ENCODE measurements at regions not wholly inside any gene's neighbourhood (a gene's known extent, or its start where the extent isn't known, plus 50 kb on each side); places are given as distances from the start of the nearest gene placed in this dataset.
"Not testable (repeated sequence)": the region's sequence is repeated elsewhere in the genome, so short reads cannot be mapped to it uniquely, and the experiment has no call there.

DNA sequence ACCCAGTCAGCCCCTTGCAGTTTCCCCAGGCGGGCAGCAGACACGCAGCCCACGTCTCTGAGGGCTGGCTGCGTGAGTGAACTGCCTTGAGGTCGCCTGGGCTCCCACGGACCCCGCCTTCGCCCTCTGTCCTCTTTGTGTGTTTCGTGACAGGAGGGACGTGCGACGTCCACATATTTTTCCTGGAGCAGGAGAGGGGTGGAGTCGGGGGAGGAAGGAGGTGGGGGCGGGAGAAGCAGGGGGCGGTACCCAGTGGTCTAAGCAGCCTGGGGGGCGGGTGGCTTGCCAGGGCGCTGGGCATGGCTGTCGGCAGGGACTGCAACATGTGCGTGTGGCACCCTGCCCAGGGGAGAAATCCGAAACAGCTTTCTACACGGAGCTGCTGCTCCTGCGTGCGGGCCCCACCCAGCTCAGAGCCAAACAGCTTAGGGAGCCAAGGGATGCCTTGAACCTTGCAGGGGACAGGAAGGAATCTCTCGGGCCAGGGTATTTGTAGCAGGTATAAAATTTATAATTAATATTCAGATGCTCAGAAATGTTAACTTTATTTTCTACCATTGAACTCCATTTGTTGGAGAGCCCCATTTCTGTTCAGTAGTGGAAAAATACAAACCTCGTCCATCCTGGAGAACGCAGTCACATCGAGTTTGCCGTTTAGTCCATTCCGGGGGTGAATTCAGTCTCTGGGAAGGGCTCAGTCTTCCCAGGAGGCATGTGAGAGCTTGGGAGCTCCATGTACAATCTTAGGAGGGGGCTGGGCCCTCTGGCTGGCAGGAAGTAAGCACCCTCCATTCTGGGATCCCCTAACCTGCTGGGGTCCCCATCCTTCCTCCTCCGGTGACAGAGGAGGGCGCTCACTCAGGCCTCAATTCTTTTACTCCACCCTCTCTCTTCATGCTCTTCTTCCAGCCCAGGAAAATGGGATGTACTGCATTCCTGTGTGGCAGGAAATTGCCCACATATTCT is 79.1 kb upstream of the MEF2A start:
- peak; percentile 94 for DNase-seq

GRCh38 chr15:99487337-99487730 is 78.5 kb upstream of the MEF2A start:
- DNase-seq: no peak

DNA sequence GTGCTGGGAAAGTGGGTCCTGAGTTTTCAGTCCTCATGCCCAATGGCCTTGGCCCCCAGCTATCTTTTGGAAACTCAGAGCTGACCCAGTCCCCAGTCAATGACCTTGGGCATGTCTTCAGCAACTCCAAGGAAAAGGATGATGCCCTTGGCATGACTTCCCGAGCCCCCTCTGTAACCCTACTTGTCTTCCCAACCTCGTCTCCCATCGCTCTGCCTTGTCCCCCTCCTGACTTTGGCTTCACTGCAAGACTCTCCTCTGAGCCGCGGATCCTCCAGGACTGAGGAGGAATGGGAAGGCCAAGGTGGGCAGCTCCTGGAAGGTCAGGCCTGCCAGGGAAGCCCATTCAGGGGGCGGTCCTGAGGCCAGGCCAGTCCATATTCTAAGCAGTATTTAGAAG is 73.5 kb upstream of the MEF2A start:
- no peak for DNase-seq

- no peak for DNase-seq
Observed at GRCh38 chr15:99492716-99493115, 73.1 kb upstream of the MEF2A start.

DNA sequence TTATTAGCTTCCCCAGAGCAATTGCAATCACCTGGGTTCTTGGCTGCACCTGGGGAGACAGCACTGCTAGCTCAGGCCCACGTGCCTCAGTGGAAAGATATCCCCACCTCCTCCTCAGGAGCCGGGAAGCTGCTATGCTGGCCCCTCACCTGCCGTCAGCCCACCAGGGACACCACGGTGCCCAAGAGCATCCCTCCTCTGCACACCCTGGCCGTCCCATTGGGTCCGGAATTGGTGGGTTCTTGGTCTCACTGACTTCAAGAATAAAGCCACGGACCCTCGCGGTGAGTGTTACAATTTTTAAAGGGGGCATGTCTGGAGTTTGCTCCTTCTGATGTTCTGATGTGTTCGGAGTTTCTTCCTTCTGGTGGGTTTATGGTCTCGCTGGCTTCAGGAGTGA is 72.3 kb upstream of the MEF2A start:
- DNase-seq: no peak

DNA sequence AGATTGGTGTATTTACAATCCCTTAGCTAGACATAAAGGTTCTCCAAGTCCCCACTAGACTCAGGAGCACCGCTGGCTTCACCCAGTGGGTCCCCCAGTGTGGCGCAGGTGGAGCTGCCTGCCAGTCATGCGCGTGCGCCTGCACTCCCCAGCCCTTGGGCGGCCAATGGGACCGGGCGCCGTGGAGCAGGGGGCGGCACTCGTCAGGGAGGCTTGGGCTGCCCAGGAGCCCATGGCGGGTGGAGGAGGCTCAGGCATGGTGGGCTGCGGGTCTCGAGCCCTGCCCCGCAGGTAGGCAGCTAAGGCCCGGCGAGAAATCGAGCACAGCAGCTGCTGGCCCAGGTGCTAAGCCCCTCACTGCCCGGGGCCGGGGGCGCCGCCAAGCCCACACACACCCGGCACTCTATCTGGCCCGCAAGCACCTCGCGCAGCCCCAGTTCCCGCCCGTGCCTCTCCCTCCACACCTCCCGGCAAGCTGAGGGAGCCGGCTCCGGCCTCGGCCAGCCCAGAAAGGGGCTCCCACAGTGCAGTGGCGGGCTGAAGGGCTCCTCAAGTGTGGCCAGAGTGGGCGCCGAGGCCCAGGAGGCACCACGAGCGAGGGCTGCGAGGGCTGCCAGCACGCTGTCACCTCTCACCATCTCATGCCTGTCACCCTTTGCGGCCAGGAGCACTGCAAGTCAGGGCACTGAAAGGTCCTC is 71.1 kb upstream of the MEF2A start:
- DNase-seq: not testable (repeated sequence)

GRCh38 chr15:99495430-99496301 is 70.1 kb upstream of the MEF2A start:
- no peak for DNase-seq

DNA sequence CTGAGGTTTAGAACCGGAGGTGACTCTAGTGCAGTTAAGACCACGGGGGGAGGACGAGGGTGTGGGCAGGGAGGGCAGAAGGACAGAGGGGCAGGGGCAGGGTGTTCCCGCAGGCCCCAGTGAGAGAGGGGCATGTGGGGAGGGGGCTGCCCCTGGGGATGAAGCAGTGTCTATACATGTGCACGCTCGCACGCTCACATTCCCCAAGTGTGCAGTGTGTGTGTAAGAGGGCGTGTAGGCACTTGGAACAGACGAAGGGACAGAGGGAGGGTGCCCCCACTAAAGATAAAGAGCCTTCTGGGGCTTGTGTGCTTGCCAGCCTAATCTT is 69.5 kb upstream of the MEF2A start:
- no peak for DNase-seq

GRCh38 chr15:99502182-99502581 is 63.6 kb upstream of the MEF2A start:
- no peak for DNase-seq

GRCh38 chr15:99502661-99503060 is 63.1 kb upstream of the MEF2A start:
- no peak for DNase-seq

DNA sequence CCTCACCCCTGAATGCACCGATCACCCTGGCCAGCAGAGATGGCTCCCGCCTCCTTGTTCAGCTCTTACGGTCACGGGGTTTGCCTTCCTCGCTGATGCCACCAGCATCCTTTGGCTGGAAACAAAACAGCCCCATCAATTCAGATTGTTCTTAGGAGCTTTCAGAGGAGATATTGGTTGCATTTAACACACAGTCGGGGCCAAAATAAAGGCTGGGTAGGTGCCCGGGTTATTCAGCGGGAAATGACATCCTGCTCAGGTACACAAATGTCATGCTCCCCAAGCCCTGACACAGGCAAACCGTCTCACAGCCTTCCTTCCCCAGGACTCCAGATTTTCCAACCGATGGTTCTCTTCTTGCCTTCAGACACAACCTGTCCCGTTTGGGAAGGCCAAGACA is 62.4 kb upstream of the MEF2A start:
- no peak for DNase-seq

DNA sequence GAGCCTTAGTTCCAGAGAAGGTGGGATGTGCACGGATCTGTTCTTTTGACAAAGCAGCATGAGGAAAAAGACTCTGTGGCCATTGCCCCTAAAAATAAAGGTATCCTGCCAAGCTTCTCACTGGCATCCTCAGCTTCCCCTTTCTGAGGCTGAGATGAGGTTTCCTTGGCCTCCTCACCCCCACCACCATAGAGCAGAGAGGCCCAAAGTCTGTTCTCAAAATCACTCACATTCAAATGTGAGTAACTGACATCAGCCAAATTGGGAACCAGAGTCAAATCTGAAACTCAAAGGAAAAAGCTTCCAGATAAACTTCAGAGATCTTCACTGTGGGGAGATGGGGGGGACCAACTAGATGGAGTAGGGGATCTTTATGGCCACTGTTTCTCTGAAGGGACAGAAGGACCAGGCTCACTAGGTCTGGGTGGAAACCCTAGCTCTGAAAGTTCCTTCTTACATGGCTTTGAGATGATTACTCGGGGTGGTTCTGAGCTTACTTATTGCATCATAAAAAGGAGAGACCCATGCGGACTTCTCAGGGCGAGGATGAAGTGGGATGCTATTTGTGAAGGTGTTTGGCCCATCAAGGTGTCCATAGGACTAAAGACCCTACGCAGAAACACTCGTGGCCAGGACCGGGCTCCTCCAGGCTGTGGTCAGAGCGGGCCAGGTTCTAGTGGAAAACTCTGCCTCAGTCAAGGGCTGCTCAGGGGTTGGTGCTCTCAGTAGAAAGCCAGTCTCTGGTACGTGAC is 61.5 kb upstream of the MEF2A start:
- DNase-seq: no peak

DNA sequence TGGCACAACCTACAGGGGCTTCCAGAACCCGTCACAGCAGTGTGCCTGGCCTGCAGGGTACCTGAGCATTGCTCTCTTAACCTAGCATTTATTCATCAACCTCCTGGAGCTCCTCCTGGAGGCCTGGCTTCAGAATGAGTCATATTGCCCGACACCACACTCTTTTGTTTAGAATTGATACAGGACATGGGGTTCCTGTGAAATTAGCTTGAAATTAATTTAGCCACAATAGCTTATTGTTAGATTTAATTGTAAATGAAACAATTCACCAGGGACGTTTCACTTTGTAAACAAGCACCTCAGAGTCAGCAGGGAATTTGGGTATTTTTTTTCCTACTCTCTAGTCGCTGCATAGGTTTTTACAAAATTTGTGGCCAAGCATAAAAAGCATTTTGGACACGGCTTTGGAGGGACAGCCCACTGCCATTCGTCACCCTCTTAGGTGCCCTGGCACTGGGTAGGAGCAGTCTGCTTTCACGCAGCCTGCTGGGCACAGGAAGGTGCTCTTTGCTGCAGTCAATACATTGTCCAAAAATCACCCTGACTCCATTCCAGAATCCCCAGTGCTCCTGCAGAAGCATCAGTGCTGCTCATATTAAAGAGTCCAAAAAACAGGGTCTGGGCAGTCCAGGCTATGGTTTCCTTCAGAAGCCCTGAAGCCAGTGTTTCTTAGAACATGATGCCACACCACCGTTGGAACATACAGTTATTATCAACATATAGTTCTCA is 60.8 kb upstream of the MEF2A start:
- no peak for DNase-seq

DNA sequence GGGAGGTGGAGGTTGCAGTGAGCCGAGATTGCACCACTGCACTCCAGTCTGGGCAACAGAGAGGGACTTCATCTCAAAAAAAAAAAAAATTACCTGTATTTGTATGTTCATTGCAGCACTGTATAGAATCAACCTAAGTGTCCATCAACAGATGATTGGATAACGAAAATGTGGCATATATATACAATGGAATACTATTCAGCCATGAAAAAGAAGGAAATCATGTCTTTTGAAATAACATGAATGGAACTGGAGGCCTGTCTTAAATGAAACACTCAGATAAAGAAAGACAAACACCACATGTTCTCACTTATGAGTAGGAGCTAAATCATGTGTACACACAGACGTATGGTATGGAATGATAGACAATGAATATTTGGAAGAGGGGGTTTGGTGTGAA is 59.4 kb upstream of the MEF2A start:
- DNase-seq: peak; percentile 4

- DNase-seq: peak; percentile 1
Observed at GRCh38 chr15:99507016-99507503, 58.7 kb upstream of the MEF2A start.

DNA sequence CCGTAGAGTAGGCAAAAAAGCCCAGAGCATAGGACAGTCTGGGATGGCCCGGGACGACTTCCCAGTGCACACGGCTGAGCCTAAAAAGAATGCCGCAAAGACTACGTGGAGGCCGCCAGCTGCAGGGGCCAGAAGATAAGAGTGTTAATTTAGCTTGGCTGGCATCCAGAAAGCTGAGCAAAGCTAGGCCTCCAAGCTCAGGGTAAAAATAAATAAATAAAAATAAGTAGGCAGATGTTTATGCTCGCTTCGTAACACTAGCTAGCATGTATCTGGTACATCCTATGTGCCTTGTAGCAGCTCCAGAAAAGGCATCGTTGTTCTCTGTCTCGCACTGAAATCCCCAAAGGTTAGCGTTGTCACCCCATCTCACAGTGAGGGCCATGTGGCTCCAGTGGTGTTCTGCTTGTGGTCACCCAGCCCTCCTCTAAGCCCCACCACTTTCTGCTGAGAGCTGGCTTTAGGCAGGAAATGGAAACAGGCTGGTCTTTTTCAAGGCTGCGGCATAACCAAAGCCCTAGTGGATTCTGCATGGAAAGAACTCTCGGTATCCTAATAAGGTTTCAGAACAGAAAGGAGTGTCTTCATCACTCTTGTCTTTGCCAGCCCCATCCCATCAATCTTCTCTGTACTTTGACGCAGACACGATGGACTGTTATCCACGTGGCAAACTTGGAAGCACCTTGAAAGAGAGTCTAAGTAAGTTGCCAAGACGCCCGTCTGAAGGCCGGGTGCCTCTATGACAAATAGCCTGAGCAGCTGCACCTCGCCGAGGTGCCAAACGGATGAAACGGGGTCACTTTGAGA is 58.1 kb upstream of the MEF2A start:
- DNase-seq: peak; percentile 62

GRCh38 chr15:99508311-99508645 is 57.5 kb upstream of the MEF2A start:
- DNase-seq: no peak

DNA sequence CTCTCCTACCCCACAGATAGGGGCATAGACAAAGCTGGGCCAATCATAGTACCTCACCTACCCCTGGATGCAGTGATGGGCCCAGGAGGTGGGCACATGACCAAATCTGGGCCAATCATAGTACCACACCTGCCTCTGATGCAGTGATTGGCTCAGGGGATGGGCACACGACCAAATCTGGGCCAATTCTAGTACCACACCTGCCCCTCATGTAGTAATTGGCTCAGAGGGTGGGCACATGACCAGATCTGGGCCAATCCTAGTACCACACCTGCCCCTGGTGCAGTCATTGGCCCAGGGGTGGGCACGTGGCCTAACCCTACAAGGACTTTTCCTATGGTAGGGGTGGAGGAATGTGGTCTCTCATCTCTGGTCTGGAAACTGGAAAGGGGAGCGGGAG is 56.9 kb upstream of the MEF2A start:
- no peak for DNase-seq

DNA sequence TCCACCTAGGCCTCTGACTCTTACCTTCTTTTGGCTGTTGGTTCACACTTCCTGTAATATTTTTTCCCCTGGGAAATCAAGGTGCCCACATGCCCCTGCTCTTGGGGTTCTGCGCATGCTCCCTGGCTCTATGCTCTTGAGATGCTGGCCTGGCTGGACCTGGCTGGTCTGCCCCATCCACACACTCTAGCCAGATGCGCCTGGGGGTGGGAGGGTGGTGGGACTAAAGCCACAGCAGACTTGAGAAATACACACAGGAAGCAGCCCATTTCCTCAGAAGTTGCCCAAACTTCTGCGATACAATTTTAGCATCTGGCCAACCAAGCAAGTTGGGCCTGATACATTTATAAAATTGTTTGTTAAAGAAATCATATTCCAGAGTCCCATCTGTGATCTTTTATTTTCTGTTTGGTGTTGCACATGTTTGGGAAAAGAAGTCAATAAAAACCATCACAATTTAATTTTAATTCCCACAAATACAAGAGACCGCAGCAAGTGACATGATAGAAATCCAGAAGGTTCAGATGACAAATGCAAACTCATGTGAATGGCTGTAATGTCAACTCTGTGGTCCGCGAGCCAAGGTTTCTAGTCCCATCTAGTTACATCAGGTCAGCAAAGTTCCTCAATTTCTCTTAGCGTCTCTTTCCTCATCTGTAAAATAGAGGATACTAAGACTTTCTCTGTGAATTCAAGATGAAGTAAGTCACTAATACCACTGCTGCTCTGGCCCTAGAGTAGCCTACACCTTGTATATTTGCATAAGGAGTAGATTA is 55.9 kb upstream of the MEF2A start:
- no peak for DNase-seq

DNA sequence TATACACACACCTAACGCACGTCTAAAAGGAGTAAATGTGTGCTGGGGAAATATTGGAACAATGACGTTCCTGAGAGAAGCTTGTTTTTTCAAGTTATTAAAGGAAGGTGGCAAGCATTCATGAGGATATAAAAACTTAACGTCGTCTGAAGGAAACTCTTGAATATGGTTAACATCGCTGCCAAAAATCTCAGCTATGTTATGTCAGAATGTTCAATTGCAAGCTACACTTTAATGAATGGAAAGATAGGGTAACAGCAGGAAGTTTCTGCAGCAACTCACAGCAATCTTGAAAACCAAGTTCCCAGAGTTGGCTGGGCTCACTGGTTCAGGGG is 54.3 kb upstream of the MEF2A start:
- peak; percentile 83 for DNase-seq
